ENCODE measurements at regions not wholly inside any gene's neighbourhood (a gene's known extent, or its start where the extent isn't known, plus 50 kb on each side); places are given as distances from the start of the nearest gene placed in this dataset.
"Not testable (repeated sequence)": the region's sequence is repeated elsewhere in the genome, so short reads cannot be mapped to it uniquely, and the experiment has no call there.

- H3K4me3 ChIP-seq, result no peak overlapping the region
- H3K4me1 ChIP-seq, result no peaks in the 10 kb centered on the region
- TF ChIP-seq CTCF (IDR thresholded peaks at IDR 0.05) (no peak), POLR2A (IDR thresholded peaks at IDR 0.05) (no peak)
- no peaks in the 10 kb centered on the region for H3K36me3 ChIP-seq
- intact Hi-C loops (cut with DNase I; ENCODE audit: low total_unique reads), result no loop called here
- H3K27ac ChIP-seq, result no peak overlapping the region
- DNase-seq, result no peak
- H3K27me3 ChIP-seq, result peaks cover 0 to 44% of the 10 kb centered on the region in 2 donors
- no peaks in the 10 kb centered on the region for H3K9me3 ChIP-seq
Observed at GRCh38 chr6:27558028-27558724, 85.3 kb upstream of the ZNF184 start.

GRCh38 chr6:27556406-27556805, 83.5 kb upstream of the ZNF184 start:
- Histone ChIP-seq H3K36me3 (no peaks in the 10 kb centered on the region), H3K4me1 (no peaks in the 10 kb centered on the region), H3K9me3 (no peaks in the 10 kb centered on the region), H3K27me3 (peaks cover 0 to 41% of the 10 kb centered on the region in 2 donors), H3K27ac (no peak overlapping the region), H3K4me3 (no peak overlapping the region)
- no peak for DNase-seq
- TF ChIP-seq POLR2A (IDR thresholded peaks at IDR 0.05), result no peak
- no peak for TF ChIP-seq CTCF (IDR thresholded peaks at IDR 0.05)
- intact Hi-C loops (cut with DNase I; ENCODE audit: low total_unique reads), result no loop called here

- Histone ChIP-seq H3K9me3 (no peaks in the 10 kb centered on the region), H3K27ac (no peak overlapping the region), H3K36me3 (no peaks in the 10 kb centered on the region), H3K27me3 (peaks cover 0 to 61% of the 10 kb centered on the region in 2 donors), H3K4me3 (no peak overlapping the region), H3K4me1 (no peaks in the 10 kb centered on the region)
- DNase-seq, result no peak
- no peak for TF ChIP-seq POLR2A (IDR thresholded peaks at IDR 0.05)
- TF ChIP-seq CTCF (IDR thresholded peaks at IDR 0.05), result no peak
- intact Hi-C loops (cut with DNase I; ENCODE audit: low total_unique reads), result no loop called here
Observed at GRCh38 chr6:27553123-27553904, 80.4 kb upstream of the ZNF184 start.

- no peaks in the 10 kb centered on the region for H3K9me3 ChIP-seq
- H3K27me3 ChIP-seq, result peaks cover 0 to 62% of the 10 kb centered on the region in 2 donors
- DNase-seq, result no peak
- H3K4me3 ChIP-seq, result no peak overlapping the region
- intact Hi-C loops (cut with DNase I; ENCODE audit: low total_unique reads), result no loop called here
- no peak overlapping the region for H3K27ac ChIP-seq
- H3K36me3 ChIP-seq, result no peaks in the 10 kb centered on the region
- no peak for TF ChIP-seq CTCF (IDR thresholded peaks at IDR 0.05)
- TF ChIP-seq POLR2A (IDR thresholded peaks at IDR 0.05), result no peak
- no peaks in the 10 kb centered on the region for H3K4me1 ChIP-seq
Observed at GRCh38 chr6:27551607-27552006, 78.7 kb upstream of the ZNF184 start.

- Histone ChIP-seq H3K36me3 (no peaks in the 10 kb centered on the region), H3K27me3 (peaks cover 0 to 64% of the 10 kb centered on the region in 2 donors), H3K27ac (no peak overlapping the region), H3K4me1 (no peaks in the 10 kb centered on the region), H3K4me3 (no peak overlapping the region), H3K9me3 (no peaks in the 10 kb centered on the region)
- no peak for TF ChIP-seq POLR2A (IDR thresholded peaks at IDR 0.05)
- TF ChIP-seq CTCF (IDR thresholded peaks at IDR 0.05), result no peak
- DNase-seq, result no peak
- intact Hi-C loops (cut with DNase I; ENCODE audit: low total_unique reads), result no loop called here
Observed at GRCh38 chr6:27550692-27551091, 77.8 kb upstream of the ZNF184 start.

- H3K4me1 ChIP-seq; H3K27ac ChIP-seq; intact Hi-C loops (cut with DNase I; ENCODE audit: low total_unique reads); H3K9me3 ChIP-seq; H3K36me3 ChIP-seq; DNase-seq; H3K4me3 ChIP-seq: not testable (repeated sequence)
- peaks cover 0 to 76% of the 10 kb centered on the region in 2 donors for H3K27me3 ChIP-seq
Observed at GRCh38 chr6:27549241-27549598, 76.3 kb upstream of the ZNF184 start.

Data from uterus (tissue), 3 donors.